Liver (tissue), 3 donors: ENCODE measurements at regions not wholly inside any gene's neighbourhood (a gene's known extent, or its start where the extent isn't known, plus 50 kb on each side); places are given as distances from the start of the nearest gene placed in this dataset.

Source experiments
- EGR1 ChIP-seq, 2 donors: IDR thresholded peaks; 2 replicates each; pipeline ENCODE4 v1.6.1; 2016 to 2018; ENCODE audit warnings: antibody characterized with exemption in 2 of 2, low read depth in 2 of 2
- HNF4G ChIP-seq: IDR thresholded peaks from 2 replicates; pipeline ENCODE4 v1.6.1; 2016; ENCODE audit warnings: antibody characterized with exemption
- REST ChIP-seq: IDR thresholded peaks from 2 replicates; pipeline ENCODE4 v1.6.1; 2016; ENCODE audit warnings: antibody characterized with exemption, mild to moderate bottlenecking
- TAF1 ChIP-seq: conservative IDR thresholded peaks from 2 replicates; pipeline ENCODE4 v1.6.1; 2016; ENCODE audit warnings: antibody characterized with exemption, mild to moderate bottlenecking
- YY1 ChIP-seq: IDR thresholded peaks from 2 replicates; pipeline ENCODE4 v1.6.1; 2016; ENCODE audit warnings: antibody characterized with exemption, mild to moderate bottlenecking
- TF ChIP-seq, protein P1 (sequence below): fragments of 150-350 bp; IDR thresholded peaks from 2 replicates; pipeline ENCODE4 v1.5.1; 2017; ENCODE audit warnings: improper control_type of control experiment, low read depth, low read length; ENCODE audit not compliant: missing input control
- TF ChIP-seq, protein P2 (sequence below): IDR thresholded peaks from 2 replicates; pipeline ENCODE4 v1.6.1; 2016; ENCODE audit warnings: antibody characterized with exemption
- donor health status: healthy.
- donor health status: healthy.

- TF ChIP-seq, protein P1, sequence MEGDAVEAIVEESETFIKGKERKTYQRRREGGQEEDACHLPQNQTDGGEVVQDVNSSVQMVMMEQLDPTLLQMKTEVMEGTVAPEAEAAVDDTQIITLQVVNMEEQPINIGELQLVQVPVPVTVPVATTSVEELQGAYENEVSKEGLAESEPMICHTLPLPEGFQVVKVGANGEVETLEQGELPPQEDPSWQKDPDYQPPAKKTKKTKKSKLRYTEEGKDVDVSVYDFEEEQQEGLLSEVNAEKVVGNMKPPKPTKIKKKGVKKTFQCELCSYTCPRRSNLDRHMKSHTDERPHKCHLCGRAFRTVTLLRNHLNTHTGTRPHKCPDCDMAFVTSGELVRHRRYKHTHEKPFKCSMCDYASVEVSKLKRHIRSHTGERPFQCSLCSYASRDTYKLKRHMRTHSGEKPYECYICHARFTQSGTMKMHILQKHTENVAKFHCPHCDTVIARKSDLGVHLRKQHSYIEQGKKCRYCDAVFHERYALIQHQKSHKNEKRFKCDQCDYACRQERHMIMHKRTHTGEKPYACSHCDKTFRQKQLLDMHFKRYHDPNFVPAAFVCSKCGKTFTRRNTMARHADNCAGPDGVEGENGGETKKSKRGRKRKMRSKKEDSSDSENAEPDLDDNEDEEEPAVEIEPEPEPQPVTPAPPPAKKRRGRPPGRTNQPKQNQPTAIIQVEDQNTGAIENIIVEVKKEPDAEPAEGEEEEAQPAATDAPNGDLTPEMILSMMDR: no peak
- no peak for TF ChIP-seq REST
- TF ChIP-seq EGR1 (IDR thresholded peaks at IDR 0.05; ENCODE audit: low read depth in 2 of 2): no peak
- no peak for TF ChIP-seq YY1
- TF ChIP-seq, protein P2, sequence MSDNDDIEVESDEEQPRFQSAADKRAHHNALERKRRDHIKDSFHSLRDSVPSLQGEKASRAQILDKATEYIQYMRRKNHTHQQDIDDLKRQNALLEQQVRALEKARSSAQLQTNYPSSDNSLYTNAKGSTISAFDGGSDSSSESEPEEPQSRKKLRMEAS: no peak
- no peak for TF ChIP-seq HNF4G
- TF ChIP-seq TAF1: no peak
Measured at GRCh38 chr20:39342463-39342862, 380.3 kb downstream of the DHX35 start.
